ENCODE measurements at regions not wholly inside any gene's neighbourhood (a gene's known extent, or its start where the extent isn't known, plus 50 kb on each side); places are given as distances from the start of the nearest gene placed in this dataset.

- no peak for TF ChIP-seq ZNF546 (CRISPR knock-in tag; conservative IDR thresholded peaks at IDR 0.05)
- no peak for TF ChIP-seq EHMT2 (IDR thresholded peaks at IDR 0.05; ENCODE audit: borderline replicate concordance, low read depth, low read length)
- no peak for TF ChIP-seq BHLHE40 (IDR thresholded peaks at IDR 0.05; ENCODE audit: low read length)
- TF ChIP-seq EP300 (IDR thresholded peaks at IDR 0.05; ENCODE audit: low read depth in 2 of 2, low read length in 2 of 2) = no peak
- TF ChIP-seq EP300 (CRISPR knock-in tag; IDR thresholded peaks at IDR 0.05; ENCODE audit: borderline replicate concordance) = no peak
- no peak for TF ChIP-seq ZNF549 (CRISPR knock-in tag; IDR thresholded peaks at IDR 0.05)
- TF ChIP-seq, protein P1, sequence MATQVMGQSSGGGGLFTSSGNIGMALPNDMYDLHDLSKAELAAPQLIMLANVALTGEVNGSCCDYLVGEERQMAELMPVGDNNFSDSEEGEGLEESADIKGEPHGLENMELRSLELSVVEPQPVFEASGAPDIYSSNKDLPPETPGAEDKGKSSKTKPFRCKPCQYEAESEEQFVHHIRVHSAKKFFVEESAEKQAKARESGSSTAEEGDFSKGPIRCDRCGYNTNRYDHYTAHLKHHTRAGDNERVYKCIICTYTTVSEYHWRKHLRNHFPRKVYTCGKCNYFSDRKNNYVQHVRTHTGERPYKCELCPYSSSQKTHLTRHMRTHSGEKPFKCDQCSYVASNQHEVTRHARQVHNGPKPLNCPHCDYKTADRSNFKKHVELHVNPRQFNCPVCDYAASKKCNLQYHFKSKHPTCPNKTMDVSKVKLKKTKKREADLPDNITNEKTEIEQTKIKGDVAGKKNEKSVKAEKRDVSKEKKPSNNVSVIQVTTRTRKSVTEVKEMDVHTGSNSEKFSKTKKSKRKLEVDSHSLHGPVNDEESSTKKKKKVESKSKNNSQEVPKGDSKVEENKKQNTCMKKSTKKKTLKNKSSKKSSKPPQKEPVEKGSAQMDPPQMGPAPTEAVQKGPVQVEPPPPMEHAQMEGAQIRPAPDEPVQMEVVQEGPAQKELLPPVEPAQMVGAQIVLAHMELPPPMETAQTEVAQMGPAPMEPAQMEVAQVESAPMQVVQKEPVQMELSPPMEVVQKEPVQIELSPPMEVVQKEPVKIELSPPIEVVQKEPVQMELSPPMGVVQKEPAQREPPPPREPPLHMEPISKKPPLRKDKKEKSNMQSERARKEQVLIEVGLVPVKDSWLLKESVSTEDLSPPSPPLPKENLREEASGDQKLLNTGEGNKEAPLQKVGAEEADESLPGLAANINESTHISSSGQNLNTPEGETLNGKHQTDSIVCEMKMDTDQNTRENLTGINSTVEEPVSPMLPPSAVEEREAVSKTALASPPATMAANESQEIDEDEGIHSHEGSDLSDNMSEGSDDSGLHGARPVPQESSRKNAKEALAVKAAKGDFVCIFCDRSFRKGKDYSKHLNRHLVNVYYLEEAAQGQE (IDR thresholded peaks at IDR 0.05; ENCODE audit: borderline replicate concordance in 1 of 2, low read depth in 1 of 2, low read length in 2 of 2) = no peak
- TF ChIP-seq, protein P2, sequence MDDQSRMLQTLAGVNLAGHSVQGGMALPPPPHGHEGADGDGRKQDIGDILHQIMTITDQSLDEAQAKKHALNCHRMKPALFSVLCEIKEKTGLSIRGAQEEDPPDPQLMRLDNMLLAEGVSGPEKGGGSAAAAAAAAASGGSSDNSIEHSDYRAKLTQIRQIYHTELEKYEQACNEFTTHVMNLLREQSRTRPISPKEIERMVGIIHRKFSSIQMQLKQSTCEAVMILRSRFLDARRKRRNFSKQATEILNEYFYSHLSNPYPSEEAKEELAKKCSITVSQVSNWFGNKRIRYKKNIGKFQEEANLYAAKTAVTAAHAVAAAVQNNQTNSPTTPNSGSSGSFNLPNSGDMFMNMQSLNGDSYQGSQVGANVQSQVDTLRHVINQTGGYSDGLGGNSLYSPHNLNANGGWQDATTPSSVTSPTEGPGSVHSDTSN (CRISPR knock-in tag; IDR thresholded peaks at IDR 0.05; ENCODE audit: borderline replicate concordance) = no peak
- TF ChIP-seq NFE2L1 (CRISPR knock-in tag; IDR thresholded peaks at IDR 0.05; ENCODE audit: borderline replicate concordance) = no peak
- TF ChIP-seq ZNF235 (CRISPR knock-in tag; IDR thresholded peaks at IDR 0.05; ENCODE audit: borderline replicate concordance) = no peak
- TF ChIP-seq AFF4 (CRISPR knock-in tag; IDR thresholded peaks at IDR 0.05) = no peak
- TF ChIP-seq, protein P3, sequence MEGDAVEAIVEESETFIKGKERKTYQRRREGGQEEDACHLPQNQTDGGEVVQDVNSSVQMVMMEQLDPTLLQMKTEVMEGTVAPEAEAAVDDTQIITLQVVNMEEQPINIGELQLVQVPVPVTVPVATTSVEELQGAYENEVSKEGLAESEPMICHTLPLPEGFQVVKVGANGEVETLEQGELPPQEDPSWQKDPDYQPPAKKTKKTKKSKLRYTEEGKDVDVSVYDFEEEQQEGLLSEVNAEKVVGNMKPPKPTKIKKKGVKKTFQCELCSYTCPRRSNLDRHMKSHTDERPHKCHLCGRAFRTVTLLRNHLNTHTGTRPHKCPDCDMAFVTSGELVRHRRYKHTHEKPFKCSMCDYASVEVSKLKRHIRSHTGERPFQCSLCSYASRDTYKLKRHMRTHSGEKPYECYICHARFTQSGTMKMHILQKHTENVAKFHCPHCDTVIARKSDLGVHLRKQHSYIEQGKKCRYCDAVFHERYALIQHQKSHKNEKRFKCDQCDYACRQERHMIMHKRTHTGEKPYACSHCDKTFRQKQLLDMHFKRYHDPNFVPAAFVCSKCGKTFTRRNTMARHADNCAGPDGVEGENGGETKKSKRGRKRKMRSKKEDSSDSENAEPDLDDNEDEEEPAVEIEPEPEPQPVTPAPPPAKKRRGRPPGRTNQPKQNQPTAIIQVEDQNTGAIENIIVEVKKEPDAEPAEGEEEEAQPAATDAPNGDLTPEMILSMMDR (CRISPR knock-in tag; IDR thresholded peaks at IDR 0.05) = no peak
- TF ChIP-seq HNRNPUL1 (IDR thresholded peaks at IDR 0.05; ENCODE audit: low read depth, low read length) = no peak
- TF ChIP-seq CCDC6 (CRISPR knock-in tag; IDR thresholded peaks at IDR 0.05) = no peak
Observed at GRCh38 chr15:97141871-97142270, 811.4 kb downstream of the NR2F2 start.

Data from HepG2 (cell line).